H1 (cell line): ENCODE measurements at regions not wholly inside any gene's neighbourhood (a gene's known extent, or its start where the extent isn't known, plus 50 kb on each side); places are given as distances from the start of the nearest gene placed in this dataset.

Experiments
- EP300 ChIP-seq, 2 experiments: IDR thresholded peaks; 1 replicate in 1 of 2; 2 replicates in 1 of 2; pipeline ENCODE4 v1.6.1; 2011 to 2012; ENCODE audit warnings: low read depth in 2 of 2, low read length in 2 of 2, mild to moderate bottlenecking in 2 of 2, borderline replicate concordance in 1 of 2, inconsistent platforms in 1 of 2, moderate library complexity in 1 of 2
- POLR2A ChIP-seq, 2 experiments: IDR thresholded peaks; 1 replicate in 1 of 2; 2 replicates in 1 of 2; pipeline ENCODE4 v1.6.1; 2011; ENCODE audit warnings: low read depth in 2 of 2, low read length in 2 of 2, mild to moderate bottlenecking in 2 of 2; ENCODE audit errors: control extremely low read depth in 1 of 2
- SP1 ChIP-seq: IDR thresholded peaks from 2 replicates; pipeline ENCODE4 v1.6.1; 2011; ENCODE audit warnings: low read depth, low read length

- TF ChIP-seq SP1, result no peak
- no peak for TF ChIP-seq EP300 (IDR thresholded peaks at IDR 0.05; ENCODE audit: borderline replicate concordance in 1 of 2, low read depth in 2 of 2, low read length in 2 of 2)
- TF ChIP-seq POLR2A (IDR thresholded peaks at IDR 0.05; ENCODE audit: control extremely low read depth in 1 of 2, low read depth in 2 of 2, low read length in 2 of 2), result no peak
Observed at GRCh38 chr4:66797608-66798007, 747.7 kb downstream of the CENPC start.
